ENCODE measurements at regions not wholly inside any gene's neighbourhood (a gene's known extent, or its start where the extent isn't known, plus 50 kb on each side); places are given as distances from the start of the nearest gene placed in this dataset.

- TF ChIP-seq CTCF (IDR thresholded peaks at IDR 0.05; ENCODE audit: low read depth, low read length) (no peak), EZH2phosphoT487 (IDR thresholded peaks at IDR 0.05; ENCODE audit: low read depth) (no peak)
Observed at GRCh38 chr12:82130762-82131161, 227.4 kb downstream of the CCDC59 start.
